Vagina (tissue), 2 donors: ENCODE measurements at regions not wholly inside any gene's neighbourhood (a gene's known extent, or its start where the extent isn't known, plus 50 kb on each side); places are given as distances from the start of the nearest gene placed in this dataset.

ENCODE experiments used
- POLR2A ChIP-seq, 2 donors: fragments of 450-650 bp; IDR thresholded peaks; one replicate each; pipeline ENCODE4 v1.6.1; 2017; ENCODE audit warnings: antibody characterized with exemption in 2 of 2, mild to moderate bottlenecking in 2 of 2, moderate library complexity in 2 of 2
- TF ChIP-seq, protein P1 (sequence below), 3 experiments: fragments of 450-650 bp in 2 of 3; fragments of 200-600 bp in 1 of 3; sonication (generic) in 1 of 3; IDR thresholded peaks; one replicate each; pipeline ENCODE4 v1.5.1; 2017 to 2019; ENCODE audit warnings: antibody characterized with exemption in 3 of 3, mild to moderate bottlenecking in 2 of 3, moderate library complexity in 2 of 3

DNA sequence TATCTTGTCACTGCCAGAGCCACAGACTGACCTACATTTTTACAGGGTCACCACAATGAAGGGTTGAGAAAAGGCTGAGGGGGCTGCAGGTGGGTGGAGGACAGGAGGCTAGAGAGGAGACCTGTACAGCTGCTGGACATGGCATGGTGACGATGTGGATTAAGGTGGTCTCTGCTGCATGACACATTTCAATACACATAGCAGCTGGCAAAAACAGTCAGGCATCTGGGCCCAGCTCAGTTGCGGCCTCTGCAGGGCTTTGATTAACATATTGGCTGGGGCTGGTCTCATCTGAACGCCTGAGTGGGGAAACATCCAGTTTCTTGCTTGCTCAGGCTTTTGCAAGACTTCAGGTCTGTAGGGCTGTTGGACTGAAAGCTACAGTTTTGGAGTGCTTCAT lies 265.4 kb upstream of the FOXF1 start:
- TF ChIP-seq POLR2A (IDR thresholded peaks at IDR 0.05), result no peak
- TF ChIP-seq, protein P1, sequence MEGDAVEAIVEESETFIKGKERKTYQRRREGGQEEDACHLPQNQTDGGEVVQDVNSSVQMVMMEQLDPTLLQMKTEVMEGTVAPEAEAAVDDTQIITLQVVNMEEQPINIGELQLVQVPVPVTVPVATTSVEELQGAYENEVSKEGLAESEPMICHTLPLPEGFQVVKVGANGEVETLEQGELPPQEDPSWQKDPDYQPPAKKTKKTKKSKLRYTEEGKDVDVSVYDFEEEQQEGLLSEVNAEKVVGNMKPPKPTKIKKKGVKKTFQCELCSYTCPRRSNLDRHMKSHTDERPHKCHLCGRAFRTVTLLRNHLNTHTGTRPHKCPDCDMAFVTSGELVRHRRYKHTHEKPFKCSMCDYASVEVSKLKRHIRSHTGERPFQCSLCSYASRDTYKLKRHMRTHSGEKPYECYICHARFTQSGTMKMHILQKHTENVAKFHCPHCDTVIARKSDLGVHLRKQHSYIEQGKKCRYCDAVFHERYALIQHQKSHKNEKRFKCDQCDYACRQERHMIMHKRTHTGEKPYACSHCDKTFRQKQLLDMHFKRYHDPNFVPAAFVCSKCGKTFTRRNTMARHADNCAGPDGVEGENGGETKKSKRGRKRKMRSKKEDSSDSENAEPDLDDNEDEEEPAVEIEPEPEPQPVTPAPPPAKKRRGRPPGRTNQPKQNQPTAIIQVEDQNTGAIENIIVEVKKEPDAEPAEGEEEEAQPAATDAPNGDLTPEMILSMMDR (IDR thresholded peaks at IDR 0.05), result no peak
